ENCODE measurements at regions not wholly inside any gene's neighbourhood (a gene's known extent, or its start where the extent isn't known, plus 50 kb on each side); places are given as distances from the start of the nearest gene placed in this dataset.

- DNase-seq = no peak
Measured at GRCh38 chr1:30417001-30417700, 306.2 kb downstream of the MATN1 start.

DNA sequence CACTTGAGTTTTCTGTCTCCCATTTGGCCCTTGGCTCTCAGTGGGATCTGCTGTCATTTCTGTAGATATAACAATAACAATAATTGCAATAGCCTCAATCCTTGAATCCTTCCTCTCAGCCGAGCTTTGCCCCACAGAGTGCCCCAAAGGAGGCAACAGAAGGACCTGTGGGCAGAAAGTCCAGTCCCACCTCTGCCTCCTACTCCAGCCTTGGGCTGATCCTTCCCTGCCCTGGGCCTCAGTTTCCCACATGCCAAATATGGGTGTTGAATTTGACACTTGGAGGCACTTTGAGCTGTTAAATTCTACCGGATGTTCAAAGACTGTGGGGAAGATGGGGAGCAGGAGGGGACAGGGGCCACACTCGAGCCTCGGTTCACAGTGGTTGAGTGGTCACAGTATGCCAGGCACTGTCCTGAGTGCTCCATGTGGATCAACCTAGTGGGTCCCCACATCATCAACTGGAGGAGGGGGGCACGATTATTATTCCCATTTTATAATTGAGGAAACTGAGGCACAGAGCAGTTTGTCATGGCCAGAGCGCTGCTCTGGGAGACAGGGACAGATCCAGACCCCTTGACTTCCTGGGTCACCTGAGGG lies 307.1 kb downstream of the MATN1 start:
- no peak for DNase-seq

DNA sequence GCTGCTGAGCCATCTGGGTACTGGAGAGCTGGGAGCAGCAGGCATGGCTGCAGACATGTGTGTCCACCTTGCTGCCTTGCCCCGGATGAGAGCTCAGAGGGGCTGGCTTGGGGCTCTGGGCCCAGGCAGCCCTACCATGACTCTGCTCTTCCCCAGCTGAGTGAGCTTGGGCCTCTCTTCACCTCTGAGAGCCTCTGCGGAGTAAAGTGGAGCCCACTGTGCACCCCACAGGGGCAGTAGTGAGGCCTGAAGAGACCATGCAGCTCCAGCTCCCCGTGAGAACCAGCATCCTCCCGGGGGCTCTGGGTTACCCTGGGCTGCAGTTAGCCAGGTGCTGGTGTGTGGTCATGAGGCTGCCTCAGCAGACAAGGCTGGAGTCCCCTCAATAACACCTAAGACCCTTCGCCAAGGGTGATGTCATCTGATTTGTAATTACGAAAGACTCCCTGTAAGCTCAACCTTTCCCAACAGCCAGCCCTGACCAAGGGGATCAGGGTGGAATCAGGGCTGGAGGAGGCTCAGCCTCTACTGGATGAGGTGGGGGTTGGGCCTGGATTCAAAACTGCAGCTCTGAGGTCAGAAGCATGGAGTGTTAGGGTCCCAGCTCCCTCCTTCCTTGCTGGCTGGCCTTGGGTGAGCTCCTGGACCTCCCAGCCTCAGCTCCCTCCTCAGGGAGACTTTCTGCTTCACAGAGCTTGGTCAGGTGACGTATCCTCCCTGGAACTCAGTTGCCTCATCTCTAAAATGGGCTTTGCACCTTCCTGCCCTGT lies 308.0 kb downstream of the MATN1 start:
- DNase-seq = no peak

GRCh38 chr1:30414851-30415165 lies 308.6 kb downstream of the MATN1 start:
- DNase-seq = no peak

DNA sequence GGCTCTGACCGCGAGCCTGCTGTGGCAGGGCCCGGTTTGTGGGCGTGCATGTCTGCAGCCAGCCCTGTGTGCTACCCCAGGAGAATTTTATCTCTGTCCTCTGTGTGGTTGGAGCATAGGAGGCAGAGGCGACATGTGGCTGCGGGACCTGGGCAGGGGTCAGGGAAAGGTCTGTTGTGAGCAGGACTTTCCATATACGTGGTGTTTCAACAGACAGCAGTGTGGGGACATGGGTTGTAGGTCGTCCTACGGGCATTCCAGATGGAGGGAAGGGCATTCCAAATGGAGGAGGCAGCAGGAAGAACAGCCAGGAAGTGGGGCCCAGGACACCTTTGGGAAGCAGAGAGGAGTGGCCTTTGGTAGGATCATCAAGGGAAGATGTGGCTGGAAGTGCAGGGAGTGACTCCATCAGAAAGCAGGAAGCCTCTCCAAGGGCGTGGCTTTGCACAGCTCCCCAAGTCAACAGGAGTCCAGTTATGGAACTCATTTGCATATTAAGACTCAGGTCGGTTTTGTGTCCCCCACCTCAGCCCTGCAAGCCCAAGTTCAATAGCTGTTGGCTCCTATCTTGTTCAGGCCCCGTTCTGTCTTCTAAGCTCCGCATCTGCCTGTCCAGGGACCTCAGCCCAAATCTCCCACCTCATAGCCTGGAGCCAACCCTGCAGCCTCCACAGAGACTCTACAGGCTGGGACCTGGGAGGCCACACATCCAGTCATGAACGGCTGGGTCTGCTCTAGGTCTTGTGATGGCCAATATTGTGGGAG lies 309.1 kb downstream of the MATN1 start:
- DNase-seq = no peak

DNA sequence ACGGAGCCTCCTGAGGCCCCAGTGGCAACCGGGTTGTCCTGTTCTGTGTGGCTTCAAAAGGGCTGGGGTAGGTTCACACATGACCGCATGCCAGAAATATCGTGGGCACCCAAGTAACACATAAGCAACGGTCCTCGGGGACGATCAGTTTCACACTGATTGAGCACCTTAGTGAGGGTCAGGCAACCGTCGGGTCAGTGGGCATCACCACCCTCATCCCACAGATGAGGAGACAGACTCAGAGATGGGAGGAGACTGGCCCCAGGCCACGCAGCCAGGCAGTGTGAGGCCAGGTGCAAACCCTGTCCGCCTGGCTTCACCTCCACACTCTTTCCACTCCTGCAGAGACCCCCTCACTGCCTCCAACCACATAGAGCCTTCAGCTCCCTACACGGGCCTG lies 309.8 kb downstream of the MATN1 start:
- DNase-seq = no peak

DNA sequence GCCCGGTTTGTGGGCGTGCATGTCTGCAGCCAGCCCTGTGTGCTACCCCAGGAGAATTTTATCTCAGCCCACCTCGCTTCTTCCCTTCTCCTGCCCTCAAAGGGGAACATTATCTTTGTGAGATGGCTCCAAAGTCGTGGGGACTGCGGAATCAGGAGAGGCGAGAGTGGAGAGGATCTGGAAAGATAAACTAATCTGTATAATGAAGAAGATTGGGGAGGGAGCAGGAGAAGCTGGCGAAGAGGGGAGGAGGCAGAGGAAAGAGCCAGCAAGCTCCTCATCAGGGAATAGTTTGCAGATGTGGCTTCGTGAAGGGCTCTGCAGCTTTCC lies 310.3 kb downstream of the MATN1 start:
- no peak for DNase-seq

- DNase-seq = no peak
Measured at GRCh38 chr1:30412241-30413110, 310.9 kb downstream of the MATN1 start.

DNA sequence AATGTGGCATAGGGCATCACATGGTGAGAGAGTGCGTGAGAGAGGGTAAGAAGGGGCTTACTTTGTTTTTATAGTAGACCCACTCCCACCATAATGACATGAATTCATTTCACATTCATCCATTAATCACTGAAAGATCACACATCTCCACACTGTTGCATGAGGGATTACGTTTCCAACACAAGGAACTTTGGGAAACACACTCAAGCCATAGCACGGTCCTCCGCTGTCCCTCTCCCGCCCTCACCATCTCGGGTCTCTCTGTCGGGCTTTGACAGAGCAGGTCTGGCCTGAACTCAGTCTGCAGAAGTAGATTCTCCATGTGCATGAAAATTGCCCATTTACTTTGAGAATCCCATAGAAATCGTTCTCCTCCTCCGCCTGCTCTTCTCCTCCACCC lies 312.2 kb downstream of the MATN1 start:
- no peak for DNase-seq

DNA sequence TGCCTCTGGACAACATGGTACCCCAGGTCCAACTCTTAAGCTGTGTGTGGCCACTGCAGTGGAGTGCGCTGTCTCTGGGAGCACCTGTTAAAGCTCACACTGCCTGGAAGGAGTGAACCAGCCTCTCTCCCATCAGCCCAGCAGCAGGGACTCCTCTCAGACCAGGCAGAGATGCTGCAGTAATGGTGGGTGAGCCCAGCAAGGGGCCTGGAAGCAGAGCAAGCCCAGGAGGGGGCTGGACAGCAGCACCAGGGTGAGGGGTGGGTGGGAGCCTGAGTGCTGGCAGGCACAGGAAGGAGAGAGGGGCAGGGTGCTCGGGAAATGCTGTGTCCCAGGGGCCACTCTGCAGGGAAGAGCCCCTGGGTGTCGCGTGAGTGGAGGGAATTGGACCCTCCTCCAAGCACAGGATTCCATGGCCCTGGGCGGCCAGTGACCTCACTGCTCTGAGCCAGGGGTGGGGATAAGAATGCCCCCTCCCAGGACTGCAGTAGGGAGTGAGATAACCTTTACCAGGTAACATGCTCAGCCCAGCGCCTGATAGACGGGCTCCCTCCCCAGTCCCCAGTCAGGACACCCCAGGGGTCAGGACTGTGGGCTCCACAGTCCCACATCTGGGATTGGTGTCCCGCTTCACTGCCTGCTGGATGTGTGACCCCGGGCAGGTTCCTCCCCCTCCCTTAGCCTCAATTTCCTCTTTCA lies 313.1 kb downstream of the MATN1 start:
- DNase-seq = no peak

GRCh38 chr1:30409476-30410152 lies 313.8 kb downstream of the MATN1 start:
- DNase-seq = no peak

DNA sequence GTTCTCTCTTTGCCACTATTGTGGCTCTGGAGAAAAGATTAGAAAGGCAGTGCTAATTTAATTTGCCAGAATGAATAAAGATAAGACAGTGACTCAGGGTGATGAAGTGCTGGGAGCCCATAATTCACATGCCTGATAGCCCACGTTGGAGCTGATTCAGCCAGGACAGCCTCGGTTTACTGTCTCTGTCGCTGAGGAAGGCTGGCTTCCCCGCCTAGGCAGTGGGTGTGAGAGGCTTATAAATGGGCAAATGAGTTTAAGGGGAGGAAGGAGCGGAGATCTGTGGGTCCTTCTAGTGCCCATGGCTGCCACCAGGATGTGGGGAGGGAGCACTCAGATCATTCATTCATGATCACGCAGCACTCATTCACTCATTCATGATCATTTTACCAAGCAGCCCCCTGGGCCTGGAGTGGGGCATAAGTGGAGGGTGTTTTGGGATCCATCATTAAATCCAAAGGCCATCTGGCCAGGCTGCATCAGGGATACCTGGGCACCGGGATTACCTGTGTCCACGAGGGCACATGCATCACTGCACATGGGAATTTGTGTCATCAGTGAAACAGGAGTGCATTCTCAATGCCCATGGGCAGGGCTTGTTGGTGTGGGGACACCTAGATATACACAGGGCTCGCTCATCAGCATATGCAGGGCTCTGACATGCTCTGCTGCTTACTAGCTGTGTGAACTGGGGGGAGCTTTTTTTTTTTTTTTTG lies 315.4 kb downstream of the MATN1 start:
- DNase-seq = no peak

DNA sequence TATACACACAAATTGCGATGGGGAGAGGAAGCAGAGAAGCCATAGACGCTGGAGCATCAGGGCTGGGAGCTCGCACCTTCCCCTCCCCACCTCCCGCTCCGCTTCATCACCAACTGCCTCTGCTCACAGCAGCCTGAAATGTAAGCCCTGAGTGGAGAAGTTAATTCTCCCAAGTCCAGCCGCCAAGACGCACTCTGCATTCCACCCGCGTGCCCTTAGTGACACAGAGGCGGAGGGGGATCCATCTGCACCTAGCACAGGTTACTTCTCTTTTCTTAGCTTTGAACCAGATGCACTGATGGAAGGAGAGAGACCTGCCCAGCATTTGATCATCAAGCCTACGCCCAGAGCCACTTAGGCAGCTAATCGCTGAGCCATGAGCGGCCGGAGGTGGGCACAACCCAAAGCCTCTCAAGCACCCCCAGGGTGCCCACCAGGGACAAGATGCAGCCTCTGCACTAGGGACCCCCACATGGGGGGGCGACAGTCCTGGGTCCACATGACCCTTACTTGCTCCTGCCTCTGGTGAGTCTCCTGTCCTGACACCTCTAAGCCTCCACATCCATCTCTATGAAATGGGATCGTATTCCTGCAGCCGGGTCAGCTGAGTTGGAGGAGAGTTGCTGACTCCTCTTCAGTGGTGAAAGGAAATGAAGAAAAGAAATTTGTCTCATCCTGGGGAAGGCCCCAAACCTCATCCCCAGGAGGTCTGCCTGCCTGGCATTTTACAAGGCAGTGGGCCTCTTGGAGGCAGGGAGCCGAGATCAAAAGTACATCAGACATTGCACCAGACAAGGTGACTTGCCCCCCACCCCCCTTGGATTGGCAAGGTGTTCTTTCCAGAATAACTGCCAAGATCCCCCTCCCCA lies 316.2 kb downstream of the MATN1 start:
- no peak for DNase-seq

DNA sequence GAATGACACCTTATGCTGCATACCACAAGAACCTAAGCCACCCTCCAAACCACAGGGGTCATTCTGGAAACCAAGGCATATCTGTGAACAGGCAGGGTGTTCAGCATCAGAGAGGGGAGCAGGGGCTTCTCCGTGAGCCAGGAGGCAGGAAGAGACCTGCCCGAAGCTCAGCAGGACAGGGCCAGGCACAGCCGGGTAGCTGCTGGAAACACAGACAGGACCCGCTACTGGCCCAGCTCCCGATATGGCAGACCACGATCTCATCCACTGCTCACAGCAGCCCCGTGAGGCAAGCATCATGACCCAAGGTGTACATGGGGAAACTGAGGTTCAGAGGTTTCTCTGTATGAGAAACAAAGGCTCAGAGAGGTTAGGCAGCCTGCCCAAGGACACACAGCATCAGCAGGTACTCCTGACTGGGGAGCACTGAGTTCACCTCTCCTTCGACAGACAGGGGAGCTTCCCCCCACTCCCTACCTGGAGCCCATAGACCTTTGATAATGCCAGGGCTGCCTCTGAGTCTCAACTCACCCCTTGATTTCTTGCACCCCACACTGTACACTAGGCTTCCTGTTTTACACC lies 317.7 kb downstream of the MATN1 start:
- DNase-seq = no peak

GRCh38 chr1:30405081-30405480 lies 318.3 kb downstream of the MATN1 start:
- DNase-seq = no peak

DNA sequence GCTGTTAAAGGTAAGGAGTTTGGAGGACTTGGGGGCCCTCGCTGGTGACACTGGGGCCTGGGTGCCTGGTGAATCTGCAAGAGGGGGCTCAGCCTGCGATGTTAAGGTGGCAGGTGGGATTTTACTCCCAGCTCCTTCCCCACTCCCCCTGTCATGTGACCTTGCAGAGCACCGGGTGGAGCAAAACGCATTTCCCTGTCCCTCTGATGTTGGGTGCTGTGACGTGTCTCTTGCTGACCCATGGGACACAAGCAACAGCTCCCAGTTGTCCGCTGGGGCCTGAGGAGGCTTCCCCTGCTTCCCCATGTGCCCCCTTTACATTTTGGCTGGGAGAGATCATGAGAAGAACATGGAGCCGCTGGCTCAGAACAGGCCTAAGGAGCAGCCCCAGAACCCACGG lies 319.0 kb downstream of the MATN1 start:
- no peak for DNase-seq

DNA sequence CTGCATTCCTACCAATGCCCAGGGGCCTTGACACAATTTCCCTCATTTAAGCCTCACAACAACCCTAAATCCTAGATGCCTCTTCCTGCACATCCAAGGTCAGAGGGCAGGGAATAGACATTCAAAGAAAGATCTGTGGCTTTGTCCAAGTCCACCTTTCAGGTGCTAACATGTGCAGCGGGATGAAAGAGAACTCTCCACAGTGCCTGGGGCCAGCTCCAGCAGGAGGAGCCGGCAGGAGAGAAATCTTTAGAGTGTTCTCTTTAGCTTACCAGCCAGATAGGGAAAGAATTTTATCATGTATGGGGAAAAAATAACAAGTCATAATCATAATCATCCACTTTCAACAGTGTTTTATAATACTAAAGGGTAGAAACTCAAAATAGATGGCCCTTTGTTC lies 319.7 kb downstream of the MATN1 start:
- no peak for DNase-seq

DNA sequence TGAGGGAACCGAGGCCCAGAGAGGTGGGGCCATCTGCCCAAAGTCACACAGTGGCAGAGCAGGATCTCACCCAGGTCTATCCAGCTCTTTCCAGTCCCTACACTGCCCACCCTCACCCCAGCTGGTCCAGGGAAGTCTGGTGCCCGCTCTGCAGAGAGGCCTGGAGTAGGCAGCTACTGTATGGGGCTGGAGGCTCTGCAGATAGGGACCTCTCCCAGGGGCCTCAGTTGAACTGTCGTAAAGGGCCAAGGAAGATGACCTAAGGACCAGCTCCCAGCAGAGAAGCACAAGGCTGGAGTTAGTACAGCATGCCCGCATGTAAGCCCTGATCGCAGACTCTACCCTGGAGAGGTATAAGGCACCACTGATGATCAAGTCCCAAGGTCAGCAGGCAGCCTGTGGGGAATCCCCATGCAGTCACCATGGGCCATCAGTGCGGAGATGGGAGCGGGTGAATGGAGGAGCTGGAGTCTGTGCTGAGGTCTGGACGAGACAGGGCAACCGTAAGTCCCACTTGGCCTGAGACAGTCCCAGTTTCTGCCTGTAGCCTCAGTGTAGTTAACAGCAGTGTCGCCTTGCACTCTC lies 320.2 kb downstream of the MATN1 start:
- no peak for DNase-seq

DNA sequence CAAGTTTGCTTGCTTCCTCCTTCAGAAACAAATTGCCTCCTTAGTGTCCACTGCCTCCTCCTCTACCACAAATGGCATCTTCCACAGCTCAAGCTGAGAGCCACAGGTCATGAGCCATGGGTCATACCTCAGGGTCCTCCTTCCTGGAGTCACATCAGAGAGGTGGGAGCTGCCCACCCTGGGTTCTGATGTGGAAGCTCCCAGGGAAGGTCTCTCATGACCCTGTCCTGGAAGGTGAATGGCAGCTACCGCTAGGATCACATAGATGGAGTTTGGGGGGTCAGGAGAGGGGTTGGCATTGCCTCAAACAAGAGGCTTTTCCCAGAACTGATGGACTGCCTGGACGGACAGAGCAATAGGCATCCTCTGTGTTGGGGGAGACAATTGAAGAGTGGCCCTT lies 321.4 kb downstream of the MATN1 start:
- DNase-seq = no peak
